Endothelial cell of hepatic sinusoid (primary cell): ENCODE measurements at regions not wholly inside any gene's neighbourhood (a gene's known extent, or its start where the extent isn't known, plus 50 kb on each side); places are given as distances from the start of the nearest gene placed in this dataset.
"Not testable (repeated sequence)": the region's sequence is repeated elsewhere in the genome, so short reads cannot be mapped to it uniquely, and the experiment has no call there.

Experiments used
- in situ Hi-C: cut with HindIII; loops from 2 replicates; pipeline ENCODE4 v1.10.0; 2017; ENCODE audit warnings: low sequenced_read_pairs

GRCh38 chr3:64796607-64797399 is 109.0 kb upstream of the ADAMTS9 start:
- in situ Hi-C loops, result no loop called here

- in situ Hi-C loops, result loop anchor here (5.0 kb wide), 1 partner anchor 65 kb away; no protein-coding TSS in a partner anchor
Observed at GRCh38 chr3:64792445-64792844, 104.6 kb upstream of the ADAMTS9 start.

- in situ Hi-C loops, result no loop called here
Observed at GRCh38 chr3:64789111-64789510, 101.3 kb upstream of the ADAMTS9 start.

DNA sequence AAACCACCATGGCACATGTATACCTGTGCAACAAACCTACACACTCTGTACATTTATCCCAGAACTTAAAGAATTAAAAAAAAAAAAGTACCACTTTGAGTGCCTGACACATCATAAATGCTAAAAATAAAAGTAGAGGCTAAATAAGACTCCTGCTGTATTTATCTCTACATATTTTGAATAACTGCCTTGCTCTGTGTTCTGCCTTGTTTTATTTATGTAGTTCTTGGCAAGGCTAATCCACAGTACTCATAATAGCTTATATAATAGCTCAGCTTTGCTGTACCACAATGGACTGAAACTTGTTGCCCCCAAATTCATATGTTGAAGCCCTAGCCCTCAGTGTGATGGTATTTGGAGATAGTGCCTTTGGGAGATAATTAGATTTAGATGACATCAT is 95.4 kb upstream of the ADAMTS9 start:
- in situ Hi-C loops, result no loop called here

GRCh38 chr3:64780923-64781322 is 93.1 kb upstream of the ADAMTS9 start:
- in situ Hi-C loops, result not testable (repeated sequence)

- in situ Hi-C loops, result no loop called here
Observed at GRCh38 chr3:64773137-64773536, 85.3 kb upstream of the ADAMTS9 start.

DNA sequence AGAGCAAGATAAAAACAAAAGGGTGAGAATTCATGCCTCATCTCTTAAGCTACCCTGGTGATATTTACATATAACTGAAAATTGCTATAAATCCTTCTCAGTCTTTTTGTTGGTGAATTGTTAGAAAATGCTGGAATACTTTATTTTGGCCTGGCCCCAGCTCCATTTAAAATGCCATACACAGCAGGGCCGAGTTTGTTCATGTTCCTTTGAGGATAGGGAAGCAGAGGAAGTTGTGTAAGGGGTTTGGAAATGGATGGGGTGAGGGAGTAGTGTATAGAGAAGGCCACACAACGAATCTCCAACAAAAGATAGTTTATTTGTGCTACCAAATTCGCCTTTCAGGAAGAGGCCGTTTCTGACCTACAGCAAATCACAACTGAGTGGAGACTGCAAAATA is 78.6 kb upstream of the ADAMTS9 start:
- in situ Hi-C loops, result no loop called here

- in situ Hi-C loops, result no loop called here
Observed at GRCh38 chr3:64765947-64766346, 78.1 kb upstream of the ADAMTS9 start.

DNA sequence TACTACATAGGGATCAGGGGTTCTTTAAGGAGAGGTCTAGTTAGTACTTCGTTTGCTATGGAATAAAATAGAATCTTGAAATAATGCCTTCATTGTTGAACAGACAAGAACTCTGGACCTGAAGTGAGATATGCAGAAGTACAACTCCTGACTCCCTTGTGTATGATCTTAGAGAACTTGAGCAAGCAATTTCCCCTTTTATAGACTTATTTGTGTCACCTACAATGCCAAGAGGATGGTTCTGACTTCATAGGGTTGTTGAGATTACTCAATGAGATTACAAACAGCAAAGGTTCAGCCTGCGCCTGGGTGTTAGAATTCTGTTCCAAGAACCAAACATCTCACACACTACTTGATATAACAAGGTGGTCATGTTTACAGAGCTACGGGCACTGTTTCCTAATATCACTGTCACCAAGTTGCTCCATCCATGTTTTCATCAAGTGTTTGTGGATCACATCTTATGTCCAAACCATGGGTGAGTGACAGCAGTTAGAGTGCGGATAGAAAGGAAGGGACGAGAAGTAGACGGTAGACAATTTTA is 76.7 kb upstream of the ADAMTS9 start:
- in situ Hi-C loops, result no loop called here

GRCh38 chr3:64763980-64764379 is 76.2 kb upstream of the ADAMTS9 start:
- in situ Hi-C loops, result no loop called here

DNA sequence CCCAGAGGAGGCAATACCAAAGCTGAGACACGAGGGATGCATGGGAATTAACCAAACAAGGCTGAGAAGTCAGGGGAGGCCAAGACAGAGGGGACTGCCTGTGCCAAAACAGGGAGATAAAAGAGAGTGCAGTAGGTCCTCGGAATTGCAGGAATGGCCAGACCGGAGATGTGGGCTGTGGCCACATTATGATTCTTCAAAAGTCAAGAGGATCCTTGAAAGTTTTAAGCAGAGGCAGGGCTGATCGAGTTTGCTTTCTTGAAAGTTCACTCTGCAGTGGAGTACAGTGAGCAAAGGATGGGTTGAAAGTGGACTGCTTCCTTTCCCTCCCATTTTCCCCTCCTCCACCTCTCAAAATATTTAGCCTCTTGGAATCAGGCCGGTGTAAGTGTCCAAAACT is 73.9 kb upstream of the ADAMTS9 start:
- in situ Hi-C loops, result no loop called here

- in situ Hi-C loops, result no loop called here
Observed at GRCh38 chr3:64760258-64760657, 72.5 kb upstream of the ADAMTS9 start.

GRCh38 chr3:64759811-64760210 is 72.0 kb upstream of the ADAMTS9 start:
- in situ Hi-C loops, result loop anchor here (5.0 kb wide), 1 partner anchor 47 kb away; no protein-coding TSS in a partner anchor

GRCh38 chr3:64756398-64756986 is 68.7 kb upstream of the ADAMTS9 start:
- in situ Hi-C loops, result loop anchor here (5.0 kb wide), 1 partner anchor 51 kb away; no protein-coding TSS in a partner anchor

DNA sequence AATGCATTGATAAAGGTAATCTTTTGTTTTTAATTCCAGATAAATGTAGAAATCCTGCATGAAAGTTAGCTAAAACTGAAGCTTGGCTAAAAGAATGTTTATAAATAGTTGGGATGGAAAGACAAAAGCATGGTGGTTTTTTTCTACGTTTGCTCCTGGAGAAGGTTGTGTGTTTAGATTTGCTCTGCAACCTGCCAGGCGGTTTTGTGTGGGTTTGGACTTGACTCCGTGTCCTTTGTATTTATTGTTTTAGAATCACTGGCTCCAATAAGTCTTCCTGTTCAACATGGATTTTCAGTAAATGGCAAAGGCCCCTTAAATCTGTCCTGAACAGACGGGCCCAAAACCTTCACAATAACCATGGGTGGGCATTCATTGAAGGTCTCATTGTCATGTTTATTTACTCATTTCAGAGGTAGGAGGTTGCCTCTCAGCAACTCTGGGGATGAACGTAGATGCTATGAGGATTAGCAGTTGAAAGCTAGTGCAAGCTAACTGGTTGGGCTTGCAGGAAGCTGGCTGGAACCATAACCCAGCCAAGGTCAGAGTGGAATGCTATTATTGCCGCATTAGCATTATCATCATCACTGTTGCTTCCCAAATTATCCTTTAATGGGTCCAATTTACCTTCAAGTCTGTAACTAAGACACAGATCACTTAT is 60.6 kb upstream of the ADAMTS9 start:
- in situ Hi-C loops, result loop anchor here (5.0 kb wide), 1 partner anchor 46 kb away; no protein-coding TSS in a partner anchor

DNA sequence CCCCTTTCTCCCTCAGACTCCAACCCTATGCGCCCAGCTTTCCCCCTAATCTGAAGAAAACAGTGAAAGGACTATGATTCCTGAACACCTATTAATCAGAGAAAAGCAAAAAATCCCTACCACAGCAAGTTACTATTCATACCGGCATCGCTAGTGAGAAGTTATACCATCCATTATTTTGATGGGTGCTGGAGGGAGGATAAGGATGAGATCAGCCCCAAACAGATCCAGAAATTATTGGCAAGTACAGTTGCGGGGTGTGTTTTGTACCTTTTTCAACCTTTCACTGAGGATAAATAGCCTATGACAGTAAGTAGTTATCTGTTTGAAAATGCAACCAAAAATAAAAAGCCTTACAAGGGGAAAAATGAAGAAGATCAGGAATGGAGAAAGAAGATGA is 59.9 kb upstream of the ADAMTS9 start:
- in situ Hi-C loops, result loop anchor here (5.0 kb wide), 1 partner anchor 45 kb away; no protein-coding TSS in a partner anchor

DNA sequence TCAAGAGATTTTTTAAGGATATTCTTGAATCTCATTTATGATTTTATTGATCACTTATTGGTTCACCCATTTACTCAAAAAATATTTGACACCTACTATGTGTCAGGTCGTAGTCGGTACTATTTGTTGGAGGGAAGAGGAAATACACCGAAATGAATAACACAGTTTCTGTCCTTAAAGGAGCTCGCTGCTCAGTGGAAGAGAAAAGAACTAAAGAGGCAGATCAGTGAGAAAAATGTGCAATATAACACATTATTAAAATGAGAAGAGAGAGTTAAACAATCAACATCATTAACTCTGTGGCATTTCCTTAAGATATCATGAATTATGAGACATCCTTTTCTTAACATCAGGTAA is 56.1 kb upstream of the ADAMTS9 start:
- in situ Hi-C loops, result no loop called here

DNA sequence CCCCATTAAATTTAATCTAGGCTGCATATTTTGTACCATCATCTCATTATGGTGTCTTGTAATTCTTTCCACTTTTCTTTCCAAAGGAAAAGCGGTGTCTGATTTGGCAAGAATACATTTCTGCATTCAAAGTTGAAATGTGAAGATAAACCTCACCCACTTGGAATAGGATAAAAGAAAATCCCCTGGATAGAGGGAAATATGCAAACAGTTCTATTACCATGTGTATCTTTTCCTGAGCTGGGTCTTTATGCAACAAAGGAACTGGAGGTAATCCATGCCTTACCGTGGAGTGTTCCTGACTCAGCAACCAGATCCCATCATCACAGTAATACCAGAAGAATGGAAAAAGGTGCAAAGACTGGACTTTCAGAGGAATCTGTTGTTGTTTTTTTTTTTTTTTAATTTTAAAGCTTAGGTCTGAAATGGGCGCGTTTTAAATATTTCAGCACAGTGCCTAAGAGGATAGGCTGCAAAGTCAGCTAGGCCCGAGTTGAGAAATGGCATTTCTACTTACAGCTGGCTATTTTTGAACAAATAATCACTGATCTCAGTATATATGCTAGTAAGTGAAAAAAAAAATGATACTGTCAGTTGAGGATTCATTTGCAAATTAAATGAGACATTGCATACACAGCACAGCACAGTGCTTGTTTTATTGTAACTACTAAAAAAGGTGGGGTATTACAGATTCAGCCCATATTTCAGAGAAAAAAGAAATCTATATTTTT is 55.5 kb upstream of the ADAMTS9 start:
- in situ Hi-C loops, result no loop called here

- in situ Hi-C loops, result no loop called here
Observed at GRCh38 chr3:64741341-64741740, 53.5 kb upstream of the ADAMTS9 start.

- in situ Hi-C loops, result no loop called here
Observed at GRCh38 chr3:64739971-64740631, 52.3 kb upstream of the ADAMTS9 start.
